GM23338 (cell line): ENCODE measurements at regions not wholly inside any gene's neighbourhood (a gene's known extent, or its start where the extent isn't known, plus 50 kb on each side); places are given as distances from the start of the nearest gene placed in this dataset.

ENCODE experiments used
- EZH2 ChIP-seq: fragments of 200-600 bp; sonication (generic); IDR thresholded peaks from one replicate; pipeline ENCODE4 v1.8.0; 2017; ENCODE audit warnings: antibody characterized with exemption, mild to moderate bottlenecking, low read depth; ENCODE audit not compliant: unreplicated experiment
- EZH2phosphoT487 ChIP-seq: fragments of 200-600 bp; sonication (generic); IDR thresholded peaks from one replicate; pipeline ENCODE4 v1.8.1; 2018; ENCODE audit warnings: antibody characterized with exemption; ENCODE audit not compliant: unreplicated experiment
- POLR2AphosphoS5 ChIP-seq: IDR thresholded peaks from 2 replicates; pipeline ENCODE4 v1.6.1; 2016; ENCODE audit warnings: antibody characterized with exemption, low read depth
- TF ChIP-seq, protein P1 (sequence below): IDR thresholded peaks from one replicate; pipeline ENCODE4 v1.6.1; 2018; ENCODE audit warnings: antibody characterized with exemption; ENCODE audit not compliant: unreplicated experiment
- TF ChIP-seq, protein P2 (sequence below), 2 experiments: fragments of 200-600 bp in 1 of 2; sonication (generic) in 1 of 2; conservative IDR thresholded peaks; 2 replicates each; pipeline versions ENCODE4 v1.5.1 to v1.6.1; 2016 to 2017; ENCODE audit warnings: antibody characterized with exemption in 2 of 2, low read depth in 2 of 2, mild to moderate bottlenecking in 2 of 2, moderate library complexity in 1 of 2
- TF ChIP-seq, protein P3 (sequence below): IDR thresholded peaks from 2 replicates; pipeline ENCODE4 v1.6.1; 2016; ENCODE audit warnings: antibody characterized with exemption

DNA sequence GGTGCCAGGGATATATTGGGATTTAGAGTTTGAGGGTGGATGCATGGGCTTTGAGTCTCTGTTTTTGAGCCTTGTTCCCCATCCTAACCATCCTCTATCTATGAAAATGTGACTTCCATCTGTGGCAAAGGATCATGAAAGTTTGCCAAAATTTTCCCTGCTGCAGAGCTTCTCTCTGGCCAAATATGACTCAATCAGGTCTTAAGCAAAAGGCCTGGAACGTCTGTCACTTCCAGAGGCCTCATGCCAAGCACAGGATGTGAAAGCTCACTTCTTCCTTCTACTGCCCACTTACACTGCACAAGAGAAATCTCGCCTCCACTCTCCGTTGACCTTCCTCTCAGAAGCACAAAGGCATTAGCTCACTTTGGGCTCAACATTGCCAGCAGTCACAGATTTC is 696.9 kb upstream of the NRP1 start:
- no peak for TF ChIP-seq EZH2phosphoT487
- no peak for TF ChIP-seq EZH2
- TF ChIP-seq, protein P1, sequence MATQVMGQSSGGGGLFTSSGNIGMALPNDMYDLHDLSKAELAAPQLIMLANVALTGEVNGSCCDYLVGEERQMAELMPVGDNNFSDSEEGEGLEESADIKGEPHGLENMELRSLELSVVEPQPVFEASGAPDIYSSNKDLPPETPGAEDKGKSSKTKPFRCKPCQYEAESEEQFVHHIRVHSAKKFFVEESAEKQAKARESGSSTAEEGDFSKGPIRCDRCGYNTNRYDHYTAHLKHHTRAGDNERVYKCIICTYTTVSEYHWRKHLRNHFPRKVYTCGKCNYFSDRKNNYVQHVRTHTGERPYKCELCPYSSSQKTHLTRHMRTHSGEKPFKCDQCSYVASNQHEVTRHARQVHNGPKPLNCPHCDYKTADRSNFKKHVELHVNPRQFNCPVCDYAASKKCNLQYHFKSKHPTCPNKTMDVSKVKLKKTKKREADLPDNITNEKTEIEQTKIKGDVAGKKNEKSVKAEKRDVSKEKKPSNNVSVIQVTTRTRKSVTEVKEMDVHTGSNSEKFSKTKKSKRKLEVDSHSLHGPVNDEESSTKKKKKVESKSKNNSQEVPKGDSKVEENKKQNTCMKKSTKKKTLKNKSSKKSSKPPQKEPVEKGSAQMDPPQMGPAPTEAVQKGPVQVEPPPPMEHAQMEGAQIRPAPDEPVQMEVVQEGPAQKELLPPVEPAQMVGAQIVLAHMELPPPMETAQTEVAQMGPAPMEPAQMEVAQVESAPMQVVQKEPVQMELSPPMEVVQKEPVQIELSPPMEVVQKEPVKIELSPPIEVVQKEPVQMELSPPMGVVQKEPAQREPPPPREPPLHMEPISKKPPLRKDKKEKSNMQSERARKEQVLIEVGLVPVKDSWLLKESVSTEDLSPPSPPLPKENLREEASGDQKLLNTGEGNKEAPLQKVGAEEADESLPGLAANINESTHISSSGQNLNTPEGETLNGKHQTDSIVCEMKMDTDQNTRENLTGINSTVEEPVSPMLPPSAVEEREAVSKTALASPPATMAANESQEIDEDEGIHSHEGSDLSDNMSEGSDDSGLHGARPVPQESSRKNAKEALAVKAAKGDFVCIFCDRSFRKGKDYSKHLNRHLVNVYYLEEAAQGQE: no peak
- TF ChIP-seq, protein P2, sequence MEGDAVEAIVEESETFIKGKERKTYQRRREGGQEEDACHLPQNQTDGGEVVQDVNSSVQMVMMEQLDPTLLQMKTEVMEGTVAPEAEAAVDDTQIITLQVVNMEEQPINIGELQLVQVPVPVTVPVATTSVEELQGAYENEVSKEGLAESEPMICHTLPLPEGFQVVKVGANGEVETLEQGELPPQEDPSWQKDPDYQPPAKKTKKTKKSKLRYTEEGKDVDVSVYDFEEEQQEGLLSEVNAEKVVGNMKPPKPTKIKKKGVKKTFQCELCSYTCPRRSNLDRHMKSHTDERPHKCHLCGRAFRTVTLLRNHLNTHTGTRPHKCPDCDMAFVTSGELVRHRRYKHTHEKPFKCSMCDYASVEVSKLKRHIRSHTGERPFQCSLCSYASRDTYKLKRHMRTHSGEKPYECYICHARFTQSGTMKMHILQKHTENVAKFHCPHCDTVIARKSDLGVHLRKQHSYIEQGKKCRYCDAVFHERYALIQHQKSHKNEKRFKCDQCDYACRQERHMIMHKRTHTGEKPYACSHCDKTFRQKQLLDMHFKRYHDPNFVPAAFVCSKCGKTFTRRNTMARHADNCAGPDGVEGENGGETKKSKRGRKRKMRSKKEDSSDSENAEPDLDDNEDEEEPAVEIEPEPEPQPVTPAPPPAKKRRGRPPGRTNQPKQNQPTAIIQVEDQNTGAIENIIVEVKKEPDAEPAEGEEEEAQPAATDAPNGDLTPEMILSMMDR (conservative IDR thresholded peaks at IDR 0.05; ENCODE audit: low read depth in 2 of 2): no peak
- no peak for TF ChIP-seq POLR2AphosphoS5
- TF ChIP-seq, protein P3, sequence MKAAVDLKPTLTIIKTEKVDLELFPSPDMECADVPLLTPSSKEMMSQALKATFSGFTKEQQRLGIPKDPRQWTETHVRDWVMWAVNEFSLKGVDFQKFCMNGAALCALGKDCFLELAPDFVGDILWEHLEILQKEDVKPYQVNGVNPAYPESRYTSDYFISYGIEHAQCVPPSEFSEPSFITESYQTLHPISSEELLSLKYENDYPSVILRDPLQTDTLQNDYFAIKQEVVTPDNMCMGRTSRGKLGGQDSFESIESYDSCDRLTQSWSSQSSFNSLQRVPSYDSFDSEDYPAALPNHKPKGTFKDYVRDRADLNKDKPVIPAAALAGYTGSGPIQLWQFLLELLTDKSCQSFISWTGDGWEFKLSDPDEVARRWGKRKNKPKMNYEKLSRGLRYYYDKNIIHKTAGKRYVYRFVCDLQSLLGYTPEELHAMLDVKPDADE: no peak
